Astrocyte (in vitro differentiated cells and primary cell): ENCODE measurements at regions not wholly inside any gene's neighbourhood (a gene's known extent, or its start where the extent isn't known, plus 50 kb on each side); places are given as distances from the start of the nearest gene placed in this dataset.
"Not testable (repeated sequence)": the region's sequence is repeated elsewhere in the genome, so short reads cannot be mapped to it uniquely, and the experiment has no call there.

Source experiments
- EZH2 ChIP-seq: IDR thresholded peaks from 2 replicates; pipeline ENCODE4 v1.6.1; 2012; ENCODE audit warnings: mild to moderate bottlenecking, low read length, inconsistent platforms; ENCODE audit not compliant: insufficient read depth
- TF ChIP-seq, protein P1 (sequence below): IDR thresholded peaks from 2 replicates; pipeline ENCODE4 v1.5.1; 2011; ENCODE audit warnings: low read depth, mild to moderate bottlenecking, inconsistent platforms, low read length, moderate library complexity; ENCODE audit not compliant: insufficient read depth

DNA sequence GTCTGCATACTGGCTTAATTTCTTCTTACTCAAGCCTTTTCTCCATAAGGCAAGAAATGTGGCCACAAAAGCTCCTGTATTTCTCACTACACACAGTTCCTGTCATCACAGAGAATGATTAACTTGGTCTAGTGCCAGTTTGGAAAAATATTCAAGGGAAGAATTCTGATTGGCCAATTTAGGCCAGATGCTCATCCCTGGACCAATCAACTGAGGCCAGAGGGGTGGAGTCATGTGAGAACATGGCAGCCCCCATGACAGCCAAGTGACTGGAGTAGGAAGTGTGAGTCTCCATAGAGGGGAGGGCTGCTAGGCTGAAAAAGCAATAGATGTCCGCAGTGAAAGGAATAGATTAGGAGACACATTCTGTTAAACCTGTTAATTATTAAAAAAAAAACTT lies 56.4 kb upstream of the EEF2KMT start:
- TF ChIP-seq, protein P1, sequence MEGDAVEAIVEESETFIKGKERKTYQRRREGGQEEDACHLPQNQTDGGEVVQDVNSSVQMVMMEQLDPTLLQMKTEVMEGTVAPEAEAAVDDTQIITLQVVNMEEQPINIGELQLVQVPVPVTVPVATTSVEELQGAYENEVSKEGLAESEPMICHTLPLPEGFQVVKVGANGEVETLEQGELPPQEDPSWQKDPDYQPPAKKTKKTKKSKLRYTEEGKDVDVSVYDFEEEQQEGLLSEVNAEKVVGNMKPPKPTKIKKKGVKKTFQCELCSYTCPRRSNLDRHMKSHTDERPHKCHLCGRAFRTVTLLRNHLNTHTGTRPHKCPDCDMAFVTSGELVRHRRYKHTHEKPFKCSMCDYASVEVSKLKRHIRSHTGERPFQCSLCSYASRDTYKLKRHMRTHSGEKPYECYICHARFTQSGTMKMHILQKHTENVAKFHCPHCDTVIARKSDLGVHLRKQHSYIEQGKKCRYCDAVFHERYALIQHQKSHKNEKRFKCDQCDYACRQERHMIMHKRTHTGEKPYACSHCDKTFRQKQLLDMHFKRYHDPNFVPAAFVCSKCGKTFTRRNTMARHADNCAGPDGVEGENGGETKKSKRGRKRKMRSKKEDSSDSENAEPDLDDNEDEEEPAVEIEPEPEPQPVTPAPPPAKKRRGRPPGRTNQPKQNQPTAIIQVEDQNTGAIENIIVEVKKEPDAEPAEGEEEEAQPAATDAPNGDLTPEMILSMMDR = not testable (repeated sequence)
- TF ChIP-seq EZH2 = not testable (repeated sequence)
